Stimulated activated memory B cell treated with anti-CD40 and anti-IgM and Interleukin-4, amounts not matched to agents 10 μg/mL and 1 μg/mL and 100 μg/mL, for 72 hours (primary cell): ENCODE measurements at regions not wholly inside any gene's neighbourhood (a gene's known extent, or its start where the extent isn't known, plus 50 kb on each side); places are given as distances from the start of the nearest gene placed in this dataset.

Experiments used
- ATAC-seq: fragments of 150-1000 bp; cut with Tn5 transposase; 2 replicates; pipeline ENCODE4 v1.10.0; 2021
- H3K27ac Mint-ChIP-seq: one replicate; pipeline ENCODE4 v1.8.0; 2022; ENCODE audit warnings: mild to moderate bottlenecking, mixed read lengths
- H3K27me3 Mint-ChIP-seq: one replicate; pipeline ENCODE4 v1.8.0; 2022; ENCODE audit warnings: mixed read lengths
- H3K36me3 Mint-ChIP-seq: one replicate; pipeline ENCODE4 v1.8.0; 2022; ENCODE audit warnings: mixed read lengths
- H3K4me1 Mint-ChIP-seq: one replicate; pipeline ENCODE4 v1.8.0; 2022; ENCODE audit warnings: mixed read lengths
- H3K4me3 Mint-ChIP-seq: one replicate; pipeline ENCODE4 v1.8.0; 2022; ENCODE audit warnings: mild to moderate bottlenecking, moderate library complexity, mixed read lengths
- H3K9me3 Mint-ChIP-seq: one replicate; pipeline ENCODE4 v1.8.0; 2022; ENCODE audit warnings: mixed read lengths

- H3K27ac Mint-ChIP-seq, result no peak overlapping the region
- peaks cover 23% of the 10 kb centered on the region for H3K27me3 Mint-ChIP-seq
- H3K36me3 Mint-ChIP-seq, result no peaks in the 10 kb centered on the region
- no peak overlapping the region for H3K4me3 Mint-ChIP-seq
- ATAC-seq, result no peak
- peaks cover 7% of the 10 kb centered on the region for H3K9me3 Mint-ChIP-seq
- H3K4me1 Mint-ChIP-seq, result no peaks in the 10 kb centered on the region
Measured at GRCh38 chr7:54810401-54810800, 51.4 kb upstream of the SEC61G start.

GRCh38 chr7:54811041-54811845, 52.2 kb upstream of the SEC61G start:
- no peaks in the 10 kb centered on the region for H3K36me3 Mint-ChIP-seq
- H3K4me3 Mint-ChIP-seq, result no peak overlapping the region
- peaks cover 15% of the 10 kb centered on the region for H3K27me3 Mint-ChIP-seq
- no peaks in the 10 kb centered on the region for H3K4me1 Mint-ChIP-seq
- no peak for ATAC-seq
- H3K9me3 Mint-ChIP-seq, result peaks cover 7% of the 10 kb centered on the region
- no peak overlapping the region for H3K27ac Mint-ChIP-seq

DNA sequence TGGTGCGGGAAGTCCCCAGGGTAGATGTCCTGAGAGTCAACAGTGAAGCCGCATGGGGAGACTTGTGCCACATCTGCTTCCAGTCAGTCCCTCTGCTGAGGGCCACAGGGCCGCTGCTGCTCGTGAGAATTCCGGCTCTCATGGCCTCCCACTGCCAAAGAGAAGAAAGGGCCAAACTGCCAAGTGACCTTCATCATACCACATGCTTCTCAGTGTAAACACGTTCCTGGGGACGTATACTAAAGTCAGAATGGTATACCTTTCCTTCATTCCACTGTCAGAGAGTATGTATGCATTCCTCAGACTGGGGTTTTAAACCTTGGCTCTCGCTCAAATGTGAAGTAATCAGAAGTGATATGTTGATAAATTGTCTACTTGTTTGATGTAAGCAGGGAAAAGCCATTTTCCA, 52.8 kb upstream of the SEC61G start:
- Mint-ChIP-seq H3K9me3 (peaks cover 7% of the 10 kb centered on the region), H3K4me1 (no peaks in the 10 kb centered on the region), H3K4me3 (no peak overlapping the region), H3K27me3 (peaks cover 9% of the 10 kb centered on the region), H3K36me3 (no peaks in the 10 kb centered on the region), H3K27ac (no peak overlapping the region)
- no peak for ATAC-seq

DNA sequence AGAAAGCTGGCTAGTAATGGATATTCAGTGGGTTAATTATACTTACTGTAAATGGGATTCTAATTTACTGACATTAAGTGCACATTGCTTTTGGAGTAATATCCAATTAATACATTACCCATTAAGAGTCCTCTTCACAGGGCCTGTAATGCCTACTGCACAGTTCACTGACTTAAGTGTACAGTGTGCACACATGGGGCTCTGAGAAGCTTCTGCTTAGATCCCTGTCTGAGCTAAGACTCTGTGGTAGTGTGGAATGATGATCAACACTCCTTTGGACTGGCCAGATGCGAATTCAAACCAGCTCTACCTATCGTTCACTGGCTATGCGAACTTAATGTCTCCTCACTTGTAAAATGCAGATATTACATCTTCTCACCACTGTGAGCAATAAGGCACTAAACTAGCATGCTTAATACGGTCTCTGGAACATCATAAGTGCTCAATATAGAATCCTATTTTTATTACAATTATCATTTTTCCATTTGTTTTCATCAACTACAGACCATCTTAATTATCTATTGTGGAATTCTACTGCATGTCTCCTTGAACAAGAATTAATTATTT, 53.8 kb upstream of the SEC61G start:
- Mint-ChIP-seq H3K27ac (no peak overlapping the region), H3K36me3 (no peaks in the 10 kb centered on the region), H3K27me3 (peaks cover 9% of the 10 kb centered on the region), H3K9me3 (peaks cover 7% of the 10 kb centered on the region), H3K4me1 (no peaks in the 10 kb centered on the region), H3K4me3 (no peak overlapping the region)
- no peak for ATAC-seq

- ATAC-seq, result no peak
- Mint-ChIP-seq H3K4me3 (no peak overlapping the region), H3K27me3 (peaks cover 9% of the 10 kb centered on the region), H3K4me1 (no peaks in the 10 kb centered on the region), H3K27ac (no peak overlapping the region), H3K9me3 (peaks cover 7% of the 10 kb centered on the region), H3K36me3 (no peaks in the 10 kb centered on the region)
Measured at GRCh38 chr7:54813398-54813797, 54.4 kb upstream of the SEC61G start.

DNA sequence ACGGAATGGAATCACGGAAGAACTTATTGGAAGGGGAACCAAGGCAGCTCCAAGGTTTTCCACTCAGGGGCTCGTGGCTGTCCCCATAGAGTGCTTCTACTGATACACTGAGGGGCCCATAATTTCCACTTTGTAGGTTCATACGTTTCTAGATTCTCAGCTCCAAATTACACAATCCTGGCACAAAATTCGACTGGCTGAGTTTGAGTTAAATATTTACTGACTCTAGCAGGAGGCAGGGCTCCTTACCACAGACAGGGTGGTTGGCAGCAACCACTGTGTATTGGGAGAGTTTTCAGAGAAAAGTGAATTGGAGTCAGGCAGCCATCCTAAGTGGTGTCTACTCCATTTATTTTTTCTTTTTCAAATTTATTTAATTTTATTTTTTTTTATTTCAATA, 55.4 kb upstream of the SEC61G start:
- H3K9me3 Mint-ChIP-seq, result peaks cover 4% of the 10 kb centered on the region
- H3K36me3 Mint-ChIP-seq, result no peaks in the 10 kb centered on the region
- no peak overlapping the region for H3K27ac Mint-ChIP-seq
- no peaks in the 10 kb centered on the region for H3K4me1 Mint-ChIP-seq
- H3K27me3 Mint-ChIP-seq, result peaks cover 3% of the 10 kb centered on the region
- no peak overlapping the region for H3K4me3 Mint-ChIP-seq
- no peak for ATAC-seq

GRCh38 chr7:54817152-54817551, 58.1 kb upstream of the SEC61G start:
- peaks cover 4% of the 10 kb centered on the region for H3K9me3 Mint-ChIP-seq
- no peak for ATAC-seq
- no peak overlapping the region for H3K4me3 Mint-ChIP-seq
- H3K4me1 Mint-ChIP-seq, result no peaks in the 10 kb centered on the region
- no peak overlapping the region for H3K27ac Mint-ChIP-seq
- H3K27me3 Mint-ChIP-seq, result no peaks in the 10 kb centered on the region
- H3K36me3 Mint-ChIP-seq, result no peaks in the 10 kb centered on the region

DNA sequence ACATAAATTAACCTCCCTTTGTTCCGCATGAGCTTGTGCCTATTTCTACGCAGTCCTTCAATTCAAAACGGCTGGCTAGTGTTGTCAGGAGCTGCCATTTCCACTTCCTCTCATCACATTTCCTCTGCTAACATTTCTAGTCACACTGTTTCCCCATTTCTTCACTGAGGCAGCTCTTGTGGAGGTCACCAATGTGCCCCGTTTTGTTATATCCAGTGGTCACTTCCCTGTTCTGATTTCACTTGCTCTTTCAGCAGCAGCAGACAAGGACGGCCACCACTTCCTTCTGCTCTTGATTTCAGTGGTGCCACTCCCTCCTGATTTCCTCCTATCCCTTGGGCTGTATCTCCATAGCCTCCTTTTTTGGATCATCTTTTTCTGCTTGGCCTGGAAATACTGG, 64.8 kb upstream of the SEC61G start:
- no peaks in the 10 kb centered on the region for H3K9me3 Mint-ChIP-seq
- peaks cover 26% of the 10 kb centered on the region for H3K27me3 Mint-ChIP-seq
- no peak overlapping the region for H3K27ac Mint-ChIP-seq
- H3K36me3 Mint-ChIP-seq, result no peaks in the 10 kb centered on the region
- no peaks in the 10 kb centered on the region for H3K4me1 Mint-ChIP-seq
- H3K4me3 Mint-ChIP-seq, result no peak overlapping the region
- no peak for ATAC-seq

DNA sequence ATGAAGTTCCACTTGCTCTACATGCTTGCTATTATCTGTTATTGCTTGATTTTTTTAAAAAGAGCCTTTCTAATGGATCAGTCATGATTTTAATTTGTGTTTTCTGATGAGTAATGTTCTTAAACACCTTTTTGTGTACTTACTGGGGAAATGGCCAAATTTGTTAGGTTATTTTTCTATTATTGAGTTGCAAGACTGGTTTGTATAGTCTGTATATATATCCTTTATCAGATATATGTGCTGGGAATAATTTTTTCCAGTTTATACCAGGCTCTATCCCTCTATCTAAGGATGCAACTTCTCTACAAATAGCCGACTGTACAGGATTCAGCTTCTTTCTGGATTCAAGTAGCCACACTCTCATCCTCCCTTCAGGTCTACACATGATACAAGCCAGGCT, 65.6 kb upstream of the SEC61G start:
- Mint-ChIP-seq H3K4me1 (no peaks in the 10 kb centered on the region), H3K27ac (no peak overlapping the region), H3K27me3 (peaks cover 26% of the 10 kb centered on the region), H3K4me3 (no peak overlapping the region), H3K9me3 (no peaks in the 10 kb centered on the region), H3K36me3 (no peaks in the 10 kb centered on the region)
- ATAC-seq, result no peak

DNA sequence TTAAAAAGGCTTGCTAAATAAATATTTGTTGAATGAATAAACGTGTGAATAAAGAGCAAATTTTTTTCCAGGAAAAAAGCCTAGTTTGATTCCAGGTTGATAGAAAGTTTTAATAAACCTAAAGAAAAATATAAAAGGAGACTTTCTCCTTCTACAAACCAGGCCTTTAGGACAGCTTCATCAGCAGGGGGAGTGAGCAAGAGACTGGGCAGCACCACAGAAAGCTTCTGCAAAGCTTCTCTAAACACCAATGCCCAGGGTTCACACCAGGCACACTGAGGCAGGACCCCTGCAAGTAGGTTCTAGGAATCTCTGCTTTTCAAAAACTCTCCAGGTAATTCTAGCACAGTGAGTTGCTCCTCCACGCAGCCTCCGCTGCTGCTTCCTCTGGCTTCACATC, 66.4 kb upstream of the SEC61G start:
- Mint-ChIP-seq H3K36me3 (no peaks in the 10 kb centered on the region), H3K9me3 (no peaks in the 10 kb centered on the region), H3K27me3 (peaks cover 26% of the 10 kb centered on the region), H3K4me1 (no peaks in the 10 kb centered on the region), H3K4me3 (no peak overlapping the region), H3K27ac (no peak overlapping the region)
- ATAC-seq, result no peak

- no peak overlapping the region for H3K27ac Mint-ChIP-seq
Measured at GRCh38 chr7:54827734-54828133, 68.7 kb upstream of the SEC61G start.

DNA sequence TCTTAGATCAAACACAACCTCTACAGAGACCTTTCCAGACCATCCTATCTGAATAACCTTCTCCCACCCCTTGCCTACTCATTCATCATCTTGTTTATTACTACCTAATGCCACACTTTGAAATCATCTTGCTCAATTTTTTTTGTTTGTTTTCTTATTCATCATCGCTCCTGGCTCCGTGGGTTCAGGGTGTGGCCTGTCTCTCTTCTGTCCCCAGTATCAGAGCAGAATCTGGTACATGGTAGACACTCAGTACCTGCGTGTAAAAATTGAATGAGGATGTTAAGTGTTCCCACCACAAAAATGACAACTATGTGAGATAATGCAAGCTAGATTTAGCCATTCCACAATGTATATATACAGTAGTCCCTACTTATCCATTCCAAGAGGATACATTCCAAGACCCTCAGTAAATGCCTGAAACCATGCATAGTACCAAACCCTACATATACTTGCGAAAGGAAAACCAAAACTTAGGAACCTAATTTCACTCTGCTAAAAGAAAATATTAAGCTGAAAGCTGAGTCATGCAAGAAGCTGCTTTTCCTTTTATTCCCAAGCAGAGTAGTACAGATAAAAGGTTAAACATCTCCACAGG, 72.1 kb upstream of the SEC61G start:
- no peaks in the 10 kb centered on the region for H3K27me3 Mint-ChIP-seq
- H3K4me3 Mint-ChIP-seq, result no peak overlapping the region
- H3K36me3 Mint-ChIP-seq, result no peaks in the 10 kb centered on the region
- H3K9me3 Mint-ChIP-seq, result peaks cover 5% of the 10 kb centered on the region
- ATAC-seq, result no peak
- H3K27ac Mint-ChIP-seq, result no peak overlapping the region
- H3K4me1 Mint-ChIP-seq, result no peaks in the 10 kb centered on the region

More at GRCh38 chr7:54827734-54828133, 68.7 kb upstream of the SEC61G start:
- Mint-ChIP-seq H3K4me1 (no peaks in the 10 kb centered on the region), H3K36me3 (no peaks in the 10 kb centered on the region), H3K4me3 (no peak overlapping the region), H3K27me3 (peaks cover 26% of the 10 kb centered on the region), H3K9me3 (peaks cover 5% of the 10 kb centered on the region)
- no peak for ATAC-seq

GRCh38 chr7:54831644-54832095, 72.7 kb upstream of the SEC61G start:
- Mint-ChIP-seq H3K4me3 (no peak overlapping the region), H3K9me3 (peaks cover 5% of the 10 kb centered on the region), H3K36me3 (no peaks in the 10 kb centered on the region), H3K4me1 (no peaks in the 10 kb centered on the region), H3K27ac (no peak overlapping the region), H3K27me3 (no peaks in the 10 kb centered on the region)
- ATAC-seq, result no peak

DNA sequence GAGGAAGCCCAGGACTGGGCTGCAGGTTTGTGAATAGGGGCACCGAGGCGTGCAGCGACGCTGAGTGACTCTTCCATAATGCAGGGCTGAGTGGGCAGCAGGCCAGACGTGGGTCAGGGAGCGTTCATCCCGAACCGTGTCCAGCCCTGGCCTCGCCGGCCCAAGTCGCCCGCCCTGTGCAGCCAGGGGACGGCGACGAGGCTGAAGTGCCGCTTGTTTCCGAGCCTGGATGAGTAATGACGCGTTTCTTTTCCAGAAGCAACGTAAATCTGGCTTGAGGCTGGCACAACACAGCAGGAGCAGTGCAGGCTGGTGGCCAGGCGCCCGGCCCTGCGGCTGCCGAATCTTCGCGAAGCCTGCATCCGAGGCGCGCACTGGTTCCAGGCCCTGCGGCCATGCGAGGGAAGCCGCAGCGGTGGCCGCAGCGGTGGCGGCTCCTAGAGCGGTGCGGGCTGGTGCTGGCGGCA, 74.0 kb upstream of the SEC61G start:
- no peak for ATAC-seq
- Mint-ChIP-seq H3K9me3 (peaks cover 5% of the 10 kb centered on the region), H3K27ac (no peak overlapping the region), H3K36me3 (no peaks in the 10 kb centered on the region), H3K4me3 (no peak overlapping the region), H3K4me1 (no peaks in the 10 kb centered on the region), H3K27me3 (no peaks in the 10 kb centered on the region)

GRCh38 chr7:54837168-54837567, 78.2 kb upstream of the SEC61G start:
- Mint-ChIP-seq H3K4me3 (no peak overlapping the region), H3K4me1 (no peaks in the 10 kb centered on the region), H3K27ac (no peak overlapping the region)

DNA sequence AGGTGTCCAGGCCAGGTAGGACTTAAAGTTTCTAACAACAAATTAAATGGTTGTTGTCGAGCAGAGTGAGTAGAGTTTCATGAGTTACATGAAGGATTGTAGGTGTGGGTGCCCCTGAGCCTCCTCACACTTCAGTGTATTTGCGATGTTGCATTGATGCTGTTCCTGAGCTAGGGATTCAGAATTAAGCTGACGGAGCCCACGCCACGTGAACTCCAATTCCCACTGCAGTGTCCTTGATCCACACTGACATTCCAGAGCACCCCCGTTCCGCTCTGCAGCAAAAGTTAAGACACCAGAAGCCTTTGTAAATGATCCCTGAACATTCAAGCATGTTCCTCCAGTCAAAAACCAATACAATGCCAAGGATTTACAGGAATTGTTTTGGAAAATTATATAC, 78.8 kb upstream of the SEC61G start:
- H3K9me3 Mint-ChIP-seq, result no peaks in the 10 kb centered on the region
- no peak for ATAC-seq
- H3K4me3 Mint-ChIP-seq, result no peak overlapping the region
- H3K27me3 Mint-ChIP-seq, result no peaks in the 10 kb centered on the region
- H3K4me1 Mint-ChIP-seq, result no peaks in the 10 kb centered on the region
- no peaks in the 10 kb centered on the region for H3K36me3 Mint-ChIP-seq
- no peak overlapping the region for H3K27ac Mint-ChIP-seq

More at GRCh38 chr7:54837168-54837567, 78.2 kb upstream of the SEC61G start:
- Mint-ChIP-seq H3K36me3 (no peaks in the 10 kb centered on the region), H3K27me3 (no peaks in the 10 kb centered on the region), H3K9me3 (no peaks in the 10 kb centered on the region)
- no peak for ATAC-seq
